Naive thymus-derived CD4-positive, alpha-beta T cell (primary cell): ENCODE measurements at regions not wholly inside any gene's neighbourhood (a gene's known extent, or its start where the extent isn't known, plus 50 kb on each side); places are given as distances from the start of the nearest gene placed in this dataset.

Experiments used
- ATAC-seq: fragments of 150-1000 bp; cut with Tn5 transposase; 2 replicates; pipeline ENCODE4 v1.10.0; 2021; ENCODE audit warnings: mild to moderate bottlenecking, moderate library complexity
- CTCF ChIA-PET: fragments of 350-600 bp; sonication (Branson Sonifier 250); formaldehyde crosslinking; loops from one replicate; lab custom pipeline; 2021; ENCODE audit warnings: antibody characterized with exemption; lab: Charles Lee
- POLR2A ChIA-PET: fragments of 350-600 bp; sonication (Branson Sonifier 250); formaldehyde crosslinking; loops from one replicate; lab custom pipeline; 2021; ENCODE audit warnings: antibody characterized with exemption, inconsistent platforms; lab: Charles Lee
- DNase-seq, 9 donors: peaks; one replicate each; pipeline versions ENCODE4 v3.0.0 to v3.0.0-alpha.2; 2020 to 2022; ENCODE audit warnings: mixed read lengths in 1 of 9
- H3K27ac ChIP-seq: one replicate; pipeline ENCODE4 v1.7.0; 2013; ENCODE audit warnings: mild to moderate bottlenecking, low read depth, low read length, moderate library complexity
- H3K27me3 ChIP-seq, 2 donors: one replicate each; pipeline ENCODE4 v1.7.0; 2013; ENCODE audit warnings: low read length in 2 of 2, mild to moderate bottlenecking in 2 of 2, moderate library complexity in 2 of 2; ENCODE audit not compliant: control insufficient read depth in 2 of 2, insufficient read depth in 2 of 2
- H3K36me3 ChIP-seq, 3 experiments: 1 replicate in 2 of 3; 2 replicates in 1 of 3; pipeline ENCODE4 v1.7.0; 2013; ENCODE audit warnings: low read length in 3 of 3, mild to moderate bottlenecking in 3 of 3, moderate library complexity in 1 of 3; ENCODE audit not compliant: insufficient read depth in 3 of 3, control insufficient read depth in 2 of 3
- H3K4me1 ChIP-seq, 2 donors: one replicate each; pipeline ENCODE4 v1.7.0; 2013; ENCODE audit warnings: low read length in 2 of 2, mild to moderate bottlenecking in 2 of 2, moderate library complexity in 1 of 2; ENCODE audit not compliant: control insufficient read depth in 2 of 2, insufficient read depth in 2 of 2
- H3K4me3 ChIP-seq: 2 replicates; pipeline ENCODE4 v1.7.0; 2013; ENCODE audit warnings: mild to moderate bottlenecking, low read length
- H3K9me3 ChIP-seq, 3 experiments: 1 replicate in 2 of 3; 2 replicates in 1 of 3; pipeline ENCODE4 v1.7.0; 2013; ENCODE audit warnings: low read length in 3 of 3; ENCODE audit not compliant: control insufficient read depth in 2 of 3
- H3K27ac Mint-ChIP-seq, 9 donors: one replicate each; pipeline ENCODE4 v1.8.0; 2020 to 2022; ENCODE audit warnings: mixed read lengths in 9 of 9, mild to moderate bottlenecking in 8 of 9, moderate library complexity in 5 of 9, inconsistent platforms in 2 of 9
- H3K27me3 Mint-ChIP-seq, 5 donors: one replicate each; pipeline ENCODE4 v1.8.0; 2021 to 2022; ENCODE audit warnings: mixed read lengths in 5 of 5, mild to moderate bottlenecking in 1 of 5
- H3K36me3 Mint-ChIP-seq, 5 donors: one replicate each; pipeline ENCODE4 v1.8.0; 2020 to 2022; ENCODE audit warnings: mixed read lengths in 5 of 5, mild to moderate bottlenecking in 3 of 5, inconsistent platforms in 1 of 5
- H3K4me1 Mint-ChIP-seq, 7 donors: one replicate each; pipeline ENCODE4 v1.8.0; 2020 to 2022; ENCODE audit warnings: mixed read lengths in 7 of 7, mild to moderate bottlenecking in 3 of 7, inconsistent platforms in 1 of 7
- H3K4me3 Mint-ChIP-seq, 10 donors: one replicate each; pipeline ENCODE4 v1.8.0; 2020 to 2022; ENCODE audit warnings: mild to moderate bottlenecking in 10 of 10, mixed read lengths in 10 of 10, moderate library complexity in 6 of 10, inconsistent platforms in 2 of 10
- H3K9me3 Mint-ChIP-seq, 11 donors: one replicate each; pipeline ENCODE4 v1.8.0; 2020 to 2022; ENCODE audit warnings: mixed read lengths in 11 of 11, mild to moderate bottlenecking in 4 of 11, inconsistent platforms in 1 of 11, moderate library complexity in 1 of 11
- intact Hi-C, 2 donors: fragments of 100-400 bp; cut with micrococcal nuclease; formaldehyde crosslinking; loops; one replicate each; pipeline ENCODE4 v1.15.1; 2023

DNA sequence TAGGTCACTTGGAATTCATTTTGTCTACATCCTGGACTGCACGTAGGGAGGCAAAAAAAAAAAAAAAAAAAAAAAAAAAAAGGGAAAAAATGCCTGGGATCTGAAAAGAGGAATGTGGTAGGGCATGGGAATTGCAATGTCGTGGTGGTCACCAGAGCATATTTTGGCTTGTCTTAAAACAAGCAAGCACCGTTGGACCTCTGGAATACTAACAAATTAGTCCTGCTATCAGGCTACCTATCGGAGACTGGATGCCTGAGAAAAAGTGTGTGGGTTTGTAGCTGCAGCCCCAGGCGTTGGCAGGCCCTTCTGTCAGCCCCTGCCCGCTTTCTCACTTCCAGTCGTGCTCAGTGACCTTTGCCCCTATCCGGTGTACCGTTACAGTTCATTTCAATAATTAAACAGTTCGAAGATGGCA, 588.5 kb upstream of the ZEB2 start:
- intact Hi-C loops = no loop called here
- Mint-ChIP-seq H3K9me3 (peaks cover 0 to 6% (median 0%) of the 10 kb centered on the region in 11 donors), H3K4me1 (peaks cover 0 to 2% (median 0%) of the 10 kb centered on the region in 7 donors), H3K27ac (no peak overlapping the region), H3K4me3 (no peak overlapping the region), H3K36me3 (no peaks in the 10 kb centered on the region), H3K27me3 (peaks cover 0 to 4% (median 0%) of the 10 kb centered on the region in 5 donors)
- no peak overlapping the region for H3K4me3 ChIP-seq
- no peaks in the 10 kb centered on the region for H3K27me3 ChIP-seq
- H3K36me3 ChIP-seq = no peaks in the 10 kb centered on the region
- DNase-seq (no peak), ATAC-seq (no peak)
- no peaks in the 10 kb centered on the region for H3K4me1 ChIP-seq
- H3K27ac ChIP-seq = no peak overlapping the region
- ChIA-PET POLR2A (no interaction called here), CTCF (no interaction called here)
- H3K9me3 ChIP-seq = no peaks in the 10 kb centered on the region

DNA sequence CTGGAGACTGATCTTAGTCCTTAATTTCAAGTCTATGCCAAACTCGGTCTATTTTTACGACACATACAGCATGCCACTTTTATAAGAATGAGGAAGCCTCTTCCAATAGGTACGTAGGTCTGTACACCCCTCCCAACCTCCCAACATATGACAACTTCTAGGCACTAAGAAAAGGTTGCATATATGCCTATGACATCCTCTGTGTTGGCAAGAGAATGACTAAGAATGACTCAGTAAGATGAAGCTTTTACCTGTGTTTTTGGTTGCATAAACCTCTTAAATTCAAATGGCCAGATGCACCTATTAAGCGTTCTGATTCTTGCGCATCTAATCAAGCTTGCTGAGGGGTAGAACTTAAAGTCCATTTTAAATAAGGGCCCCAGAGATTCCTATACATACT, 586.4 kb upstream of the ZEB2 start:
- Mint-ChIP-seq H3K4me1 (no peaks in the 10 kb centered on the region), H3K36me3 (no peaks in the 10 kb centered on the region), H3K27ac (no peak overlapping the region), H3K4me3 (no peak overlapping the region), H3K9me3 (peaks cover 0 to 5% (median 0%) of the 10 kb centered on the region in 11 donors), H3K27me3 (no peaks in the 10 kb centered on the region)
- intact Hi-C loops = no loop called here
- ATAC-seq = no peak
- ChIA-PET CTCF (no interaction called here), POLR2A (no interaction called here)
- H3K4me3 ChIP-seq = no peak overlapping the region
- H3K27ac ChIP-seq = no peak overlapping the region
- no peaks in the 10 kb centered on the region for H3K27me3 ChIP-seq
- no peaks in the 10 kb centered on the region for H3K36me3 ChIP-seq
- no peak for DNase-seq
- H3K9me3 ChIP-seq = no peaks in the 10 kb centered on the region
- no peaks in the 10 kb centered on the region for H3K4me1 ChIP-seq

DNA sequence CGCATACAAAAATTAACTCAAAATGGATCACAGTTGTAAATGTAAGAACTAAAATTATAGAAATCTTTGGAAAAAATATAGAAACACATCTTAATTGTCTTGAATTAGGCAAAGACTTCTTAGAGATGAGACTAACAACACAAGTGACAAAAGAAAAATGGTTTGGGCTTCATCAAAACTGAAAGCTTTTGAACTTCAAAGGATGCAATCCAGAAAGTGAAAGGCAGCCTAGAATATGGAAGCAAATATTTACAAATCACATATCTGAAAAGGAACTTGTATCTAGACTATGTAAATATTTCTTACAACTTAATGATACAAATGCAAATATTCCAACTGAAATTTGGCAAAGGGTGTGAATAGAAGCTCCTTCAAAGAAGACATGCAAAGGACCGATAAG, 582.8 kb upstream of the ZEB2 start:
- Mint-ChIP-seq H3K27ac (no peak overlapping the region), H3K9me3 (peaks cover 0 to 8% (median 0%) of the 10 kb centered on the region in 11 donors), H3K36me3 (no peaks in the 10 kb centered on the region), H3K4me3 (no peak overlapping the region), H3K27me3 (peaks cover 0 to 3% (median 0%) of the 10 kb centered on the region in 5 donors), H3K4me1 (no peaks in the 10 kb centered on the region)
- POLR2A ChIA-PET = no interaction called here
- ATAC-seq (no peak), DNase-seq (no peak)
- no peaks in the 10 kb centered on the region for H3K9me3 ChIP-seq
- H3K27ac ChIP-seq = no peak overlapping the region
- no peak overlapping the region for H3K4me3 ChIP-seq
- intact Hi-C loops = no loop called here
- no peaks in the 10 kb centered on the region for H3K27me3 ChIP-seq
- CTCF ChIA-PET = no interaction called here
- no peaks in the 10 kb centered on the region for H3K4me1 ChIP-seq
- no peaks in the 10 kb centered on the region for H3K36me3 ChIP-seq

DNA sequence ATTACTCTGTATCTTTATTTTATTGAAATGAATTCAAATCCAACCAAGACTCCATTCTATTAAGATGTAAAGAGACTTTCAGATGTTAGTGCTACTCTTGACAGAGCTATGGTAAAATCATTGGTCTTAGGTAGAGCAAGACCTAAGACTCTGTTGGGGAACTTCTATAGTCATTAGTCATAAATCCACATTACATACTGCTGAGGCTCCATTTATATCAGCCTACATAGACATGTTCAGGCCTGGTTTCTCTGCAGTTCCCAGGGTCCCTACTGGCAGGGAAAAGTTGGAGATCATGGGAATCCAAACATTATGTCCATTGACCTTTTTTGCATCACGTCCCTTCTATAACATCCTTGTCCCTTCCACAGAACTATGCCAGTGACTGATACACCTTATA, 580.4 kb upstream of the ZEB2 start:
- intact Hi-C loops = no loop called here
- Mint-ChIP-seq H3K4me3 (no peak overlapping the region), H3K27ac (no peak overlapping the region), H3K4me1 (no peaks in the 10 kb centered on the region), H3K27me3 (peaks cover 0 to 3% (median 0%) of the 10 kb centered on the region in 5 donors), H3K36me3 (no peaks in the 10 kb centered on the region), H3K9me3 (peaks cover 0 to 8% (median 0%) of the 10 kb centered on the region in 11 donors)
- H3K4me1 ChIP-seq = no peaks in the 10 kb centered on the region
- H3K27me3 ChIP-seq = no peaks in the 10 kb centered on the region
- no peaks in the 10 kb centered on the region for H3K36me3 ChIP-seq
- CTCF ChIA-PET = no interaction called here
- POLR2A ChIA-PET = no interaction called here
- H3K27ac ChIP-seq = no peak overlapping the region
- H3K4me3 ChIP-seq = no peak overlapping the region
- no peak for DNase-seq
- no peaks in the 10 kb centered on the region for H3K9me3 ChIP-seq
- ATAC-seq = no peak

DNA sequence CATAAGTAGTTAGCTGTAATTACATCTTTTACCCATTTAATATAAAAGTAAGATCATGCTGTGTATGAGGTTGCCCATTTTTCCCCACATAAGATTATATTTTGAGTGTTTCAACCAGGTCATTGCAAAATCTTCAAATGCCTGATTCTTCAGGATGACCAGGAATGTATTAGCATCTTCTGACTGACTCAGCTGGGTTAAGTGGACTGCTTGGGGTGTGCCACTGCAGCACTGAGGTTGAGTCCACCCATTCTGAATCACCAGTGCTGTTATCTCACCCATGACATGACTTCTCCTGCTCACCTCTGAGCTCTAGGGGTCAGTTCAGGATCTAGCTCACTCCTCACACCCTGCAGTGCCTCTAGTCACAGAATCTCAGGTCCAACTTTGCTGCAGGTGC, 576.7 kb upstream of the ZEB2 start:
- H3K27ac Mint-ChIP-seq = no peak overlapping the region
- H3K4me1 Mint-ChIP-seq = no peaks in the 10 kb centered on the region
- peaks cover 0 to 8% (median 0%) of the 10 kb centered on the region in 11 donors for H3K9me3 Mint-ChIP-seq
- Histone ChIP-seq H3K4me3 (no peak overlapping the region), H3K27me3 (no peaks in the 10 kb centered on the region), H3K27ac (no peak overlapping the region), H3K36me3 (no peaks in the 10 kb centered on the region), H3K4me1 (no peaks in the 10 kb centered on the region), H3K9me3 (no peaks in the 10 kb centered on the region)
- DNase-seq (no peak), ATAC-seq (no peak)
- peaks cover 0 to 3% (median 0%) of the 10 kb centered on the region in 5 donors for H3K27me3 Mint-ChIP-seq
- intact Hi-C loops = no loop called here
- no peak overlapping the region for H3K4me3 Mint-ChIP-seq
- POLR2A ChIA-PET = no interaction called here
- CTCF ChIA-PET = no interaction called here
- no peaks in the 10 kb centered on the region for H3K36me3 Mint-ChIP-seq

DNA sequence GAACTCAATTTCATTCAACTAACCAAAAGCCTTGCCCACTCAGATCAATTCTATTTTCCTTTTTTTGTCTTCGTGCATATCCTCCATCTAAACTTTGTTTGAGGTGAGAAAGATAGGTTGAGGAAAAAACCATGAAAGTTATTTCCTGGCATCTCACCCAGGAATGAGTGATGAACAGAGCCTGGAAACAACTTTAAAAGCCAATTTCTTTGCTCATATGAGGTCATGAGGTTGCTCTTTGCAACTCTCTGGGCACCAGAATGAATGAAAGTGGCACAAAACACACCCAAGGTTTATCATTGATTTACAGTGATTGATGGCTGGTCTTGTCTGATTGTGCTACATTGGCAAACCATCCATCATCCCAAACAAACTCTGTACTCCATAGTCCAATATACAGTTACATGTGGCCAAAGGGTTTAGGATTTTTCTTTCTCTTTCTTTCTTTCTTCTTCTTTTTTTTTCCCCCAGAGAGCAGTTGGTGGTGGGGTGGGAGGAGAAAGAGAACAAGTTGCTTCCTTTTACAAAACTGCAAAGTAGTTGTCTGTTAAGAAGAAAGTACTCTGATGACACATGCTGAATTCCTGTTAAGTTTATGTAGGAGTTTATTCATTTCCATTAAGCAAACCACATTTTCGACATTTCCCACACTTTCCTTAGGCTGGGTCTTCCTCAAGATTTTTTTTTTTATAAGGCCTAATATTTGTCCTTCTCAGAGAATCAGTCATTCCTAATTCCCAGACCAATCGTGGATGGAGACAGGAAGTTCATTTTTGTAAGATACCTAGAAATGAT, 575.9 kb upstream of the ZEB2 start:
- Mint-ChIP-seq H3K9me3 (peaks cover 0 to 5% (median 0%) of the 10 kb centered on the region in 11 donors), H3K27ac (no peak overlapping the region), H3K4me1 (no peaks in the 10 kb centered on the region), H3K36me3 (no peaks in the 10 kb centered on the region), H3K27me3 (peaks cover 0 to 3% (median 0%) of the 10 kb centered on the region in 5 donors), H3K4me3 (no peak overlapping the region)
- ChIA-PET POLR2A (no interaction called here), CTCF (no interaction called here)
- ATAC-seq (no peak), DNase-seq (no peak)
- Histone ChIP-seq H3K4me1 (no peaks in the 10 kb centered on the region), H3K4me3 (no peak overlapping the region), H3K36me3 (no peaks in the 10 kb centered on the region), H3K27ac (no peak overlapping the region), H3K27me3 (no peaks in the 10 kb centered on the region), H3K9me3 (no peaks in the 10 kb centered on the region)
- intact Hi-C loops = no loop called here

DNA sequence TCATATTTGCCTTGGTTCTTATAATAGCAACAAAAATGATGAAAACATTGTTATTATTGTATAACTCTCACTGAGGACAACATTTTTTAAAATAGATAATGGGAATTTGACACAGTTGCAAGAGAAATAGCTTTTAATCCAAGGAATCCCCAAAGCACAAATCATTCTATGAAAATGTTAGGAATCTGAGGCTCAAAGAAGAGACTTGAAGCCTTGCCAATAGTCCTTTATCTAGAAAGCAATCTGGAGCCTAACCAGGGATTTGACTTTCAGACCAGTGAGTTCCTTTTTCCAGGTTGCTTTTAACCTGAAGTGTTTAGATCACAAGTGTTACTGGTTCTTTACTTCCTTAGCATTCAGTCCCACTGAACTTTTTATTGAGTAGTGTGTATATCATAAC, 574.5 kb upstream of the ZEB2 start:
- peaks cover 0 to 11% (median 0%) of the 10 kb centered on the region in 11 donors for H3K9me3 Mint-ChIP-seq
- peaks cover 0 to 3% (median 0%) of the 10 kb centered on the region in 5 donors for H3K27me3 Mint-ChIP-seq
- ATAC-seq (no peak), DNase-seq (no peak)
- no peaks in the 10 kb centered on the region for H3K4me1 ChIP-seq
- POLR2A ChIA-PET = no interaction called here
- no peaks in the 10 kb centered on the region for H3K4me1 Mint-ChIP-seq
- CTCF ChIA-PET = no interaction called here
- intact Hi-C loops = no loop called here
- no peaks in the 10 kb centered on the region for H3K9me3 ChIP-seq
- no peaks in the 10 kb centered on the region for H3K27me3 ChIP-seq
- no peak overlapping the region for H3K4me3 Mint-ChIP-seq
- no peak overlapping the region for H3K27ac Mint-ChIP-seq
- H3K36me3 Mint-ChIP-seq = no peaks in the 10 kb centered on the region
- no peak overlapping the region for H3K27ac ChIP-seq
- no peak overlapping the region for H3K4me3 ChIP-seq
- H3K36me3 ChIP-seq = no peaks in the 10 kb centered on the region
